ENCODE measurements at regions not wholly inside any gene's neighbourhood (a gene's known extent, or its start where the extent isn't known, plus 50 kb on each side); places are given as distances from the start of the nearest gene placed in this dataset.

DNA sequence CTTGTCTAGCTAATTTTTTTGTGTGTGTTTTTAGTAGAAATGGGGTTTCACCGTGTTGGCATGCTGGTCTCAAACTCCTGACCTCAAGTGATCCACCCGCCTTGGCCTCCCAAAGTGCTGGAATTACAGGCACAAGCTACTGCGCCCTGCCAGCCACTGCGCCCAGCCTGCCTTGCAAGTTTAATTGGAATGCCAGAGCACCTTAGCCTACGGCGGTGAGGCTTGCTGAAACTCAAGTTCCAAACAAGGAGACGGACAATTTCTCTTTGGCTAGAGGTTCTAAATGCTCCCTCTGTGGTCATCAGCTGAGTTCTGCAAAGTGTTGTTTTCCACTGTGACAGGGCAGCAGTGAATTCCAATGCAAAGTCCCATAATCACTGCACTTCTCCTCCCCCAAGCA lies 583.4 kb downstream of the KCNJ3 start:
- TF ChIP-seq, protein P1, sequence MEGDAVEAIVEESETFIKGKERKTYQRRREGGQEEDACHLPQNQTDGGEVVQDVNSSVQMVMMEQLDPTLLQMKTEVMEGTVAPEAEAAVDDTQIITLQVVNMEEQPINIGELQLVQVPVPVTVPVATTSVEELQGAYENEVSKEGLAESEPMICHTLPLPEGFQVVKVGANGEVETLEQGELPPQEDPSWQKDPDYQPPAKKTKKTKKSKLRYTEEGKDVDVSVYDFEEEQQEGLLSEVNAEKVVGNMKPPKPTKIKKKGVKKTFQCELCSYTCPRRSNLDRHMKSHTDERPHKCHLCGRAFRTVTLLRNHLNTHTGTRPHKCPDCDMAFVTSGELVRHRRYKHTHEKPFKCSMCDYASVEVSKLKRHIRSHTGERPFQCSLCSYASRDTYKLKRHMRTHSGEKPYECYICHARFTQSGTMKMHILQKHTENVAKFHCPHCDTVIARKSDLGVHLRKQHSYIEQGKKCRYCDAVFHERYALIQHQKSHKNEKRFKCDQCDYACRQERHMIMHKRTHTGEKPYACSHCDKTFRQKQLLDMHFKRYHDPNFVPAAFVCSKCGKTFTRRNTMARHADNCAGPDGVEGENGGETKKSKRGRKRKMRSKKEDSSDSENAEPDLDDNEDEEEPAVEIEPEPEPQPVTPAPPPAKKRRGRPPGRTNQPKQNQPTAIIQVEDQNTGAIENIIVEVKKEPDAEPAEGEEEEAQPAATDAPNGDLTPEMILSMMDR (IDR thresholded peaks at IDR 0.05; ENCODE audit: extremely low read depth, missing control alignments): no peak
- no peak for DNase-seq (ENCODE audit: low spot score)

- no peak for DNase-seq (ENCODE audit: low spot score)
- TF ChIP-seq, protein P1 (IDR thresholded peaks at IDR 0.05; ENCODE audit: extremely low read depth, missing control alignments): no peak
These were observed 574.8 kb downstream of the KCNJ3 start for GRCh38 chr2:155273323-155273722.

- no peak for DNase-seq (ENCODE audit: low spot score)
- TF ChIP-seq, protein P1 (IDR thresholded peaks at IDR 0.05; ENCODE audit: extremely low read depth, missing control alignments): no peak
These were observed 568.1 kb downstream of the KCNJ3 start for GRCh38 chr2:155266583-155266982.

- no peak for DNase-seq (ENCODE audit: low spot score)
- TF ChIP-seq, protein P1 (IDR thresholded peaks at IDR 0.05; ENCODE audit: extremely low read depth, missing control alignments): no peak
These were observed 567.6 kb downstream of the KCNJ3 start for GRCh38 chr2:155266109-155266508.

DNA sequence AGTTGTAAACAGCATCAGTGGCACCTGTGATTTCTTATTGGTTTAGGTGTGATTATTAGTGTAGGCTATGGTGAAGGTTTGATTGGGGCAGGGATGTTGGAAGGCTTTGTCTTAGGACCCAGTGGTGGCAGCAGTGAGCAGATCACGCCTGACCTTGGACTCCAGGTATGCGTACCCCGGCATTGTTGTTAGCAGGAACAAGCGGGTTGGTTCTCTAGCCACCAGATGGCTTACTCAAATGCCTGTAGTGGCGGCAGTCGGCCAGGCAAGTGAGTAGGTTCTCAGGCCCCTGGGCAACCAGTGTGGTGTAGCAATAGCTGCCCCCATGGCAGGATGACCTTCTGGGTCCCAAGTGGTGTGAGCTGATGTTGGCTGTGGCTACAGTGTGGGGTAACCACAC lies 558.3 kb downstream of the KCNJ3 start:
- DNase-seq (ENCODE audit: low spot score): no peak
- TF ChIP-seq, protein P1 (IDR thresholded peaks at IDR 0.05; ENCODE audit: extremely low read depth, missing control alignments): no peak

GRCh38 chr2:155250800-155251199 lies 552.3 kb downstream of the KCNJ3 start:
- peak; percentile 5 for DNase-seq (ENCODE audit: low spot score)
- TF ChIP-seq, protein P1 (IDR thresholded peaks at IDR 0.05; ENCODE audit: extremely low read depth, missing control alignments): no peak

DNA sequence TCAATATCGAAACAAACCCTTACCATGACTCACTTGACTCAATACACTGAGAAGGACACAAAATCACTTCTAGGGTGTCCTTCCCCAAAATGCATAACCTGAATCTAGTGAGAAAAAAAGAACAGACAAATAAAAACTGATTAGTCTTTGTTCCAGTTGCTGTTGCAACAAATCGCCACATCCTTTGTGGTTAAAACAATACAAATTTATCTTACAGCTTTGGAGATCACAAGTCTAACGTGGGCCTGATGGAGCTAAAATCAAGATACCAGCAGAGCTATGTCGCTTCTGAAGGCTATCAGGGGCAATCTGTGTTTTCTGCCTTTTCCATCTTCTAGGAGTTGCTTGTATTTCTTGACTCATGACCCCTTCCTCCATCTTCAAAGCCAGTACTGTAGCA lies 541.7 kb downstream of the KCNJ3 start:
- DNase-seq (ENCODE audit: low spot score): no peak
- TF ChIP-seq, protein P1 (IDR thresholded peaks at IDR 0.05; ENCODE audit: extremely low read depth, missing control alignments): no peak

Data from GM20000 (cell line).